Adrenal gland (tissue), 9 donors: ENCODE measurements at regions not wholly inside any gene's neighbourhood (a gene's known extent, or its start where the extent isn't known, plus 50 kb on each side); places are given as distances from the start of the nearest gene placed in this dataset.

Source experiments
- DNase-seq, 7 donors: peaks; one replicate each; pipeline ENCODE4 v3.0.0-alpha.2; 2019 to 2020
- H3K27ac ChIP-seq, 5 donors: fragments of 200-600 bp; sonication (generic) in 4 of 5; 1 replicate in 3 of 5; 2 replicates in 2 of 5; pipeline versions ENCODE4 v1.5.1 to v1.8.0; 2016 to 2020; ENCODE audit warnings: mild to moderate bottlenecking in 1 of 5
- H3K27me3 ChIP-seq: fragments of 200-600 bp; 2 replicates; pipeline ENCODE4 v1.8.0; 2021
- H3K36me3 ChIP-seq, 2 donors: fragments of 200-600 bp; replicated peaks in 1 of 2; 1 replicate in 1 of 2; 2 replicates in 1 of 2; pipeline versions ENCODE4 v1.5.1 to v1.8.0; 2018 to 2022
- H3K4me1 ChIP-seq, 2 donors: fragments of 200-600 bp; replicated peaks in 1 of 2; 1 replicate in 1 of 2; 2 replicates in 1 of 2; pipeline versions ENCODE4 v1.5.1 to v1.8.0; 2018 to 2021
- H3K4me3 ChIP-seq, 4 donors: fragments of 200-600 bp; sonication (generic) in 3 of 4; one replicate each; pipeline ENCODE4 v1.5.1; 2016 to 2018
- H3K9me3 ChIP-seq, 3 donors: fragments of 200-600 bp; sonication (generic) in 1 of 3; replicated peaks in 1 of 3; 1 replicate in 2 of 3; 2 replicates in 1 of 3; pipeline versions ENCODE4 v1.5.1 to v1.8.0; 2016 to 2021
- POLR2A ChIP-seq, 2 donors: fragments of 450-650 bp; IDR thresholded peaks; one replicate each; pipeline ENCODE4 v1.6.1; 2017; ENCODE audit warnings: antibody characterized with exemption in 2 of 2, mild to moderate bottlenecking in 2 of 2, moderate library complexity in 1 of 2
- WGBS, 4 donors: extraction: QIAGEN DNeasy Blood & Tissue Kit in 2 of 4; methylation state at CpG; one replicate each; pipeline versions ENCODE4 v1.1.5 to v1.1.7; 2013 to 2017; 5-methylcytosine and 5-hydroxymethylcytosine counted together
- intact Hi-C, 2 donors: fragments of 100-400 bp; cut with DNase I; formaldehyde crosslinking; loops; one replicate each; pipeline versions ENCODE4 v1.14.1 to v1.15.0; 2022 to 2023
- TF ChIP-seq, protein P1 (sequence below), 6 experiments: fragments of 450-650 bp in 4 of 6; fragments of 200-600 bp in 2 of 6; sonication (generic) in 1 of 6; IDR thresholded peaks; 1 replicate in 5 of 6; 2 replicates in 1 of 6; pipeline versions ENCODE4 v1.5.1 to v1.8.0; 2016 to 2021; ENCODE audit warnings: antibody characterized with exemption in 6 of 6, mild to moderate bottlenecking in 2 of 6, moderate library complexity in 1 of 6
- donor health status: healthy with polysubstance abuse.
- donor health status: Bipolar disorder and iron deficiency.
- donor health status: DM: yes; HTN: yes; CAD: no.
- donor health status: DM: no; HTN: no; CAD: no.
- donor health status: DM: no; HTN: no; CAD: no.

DNA sequence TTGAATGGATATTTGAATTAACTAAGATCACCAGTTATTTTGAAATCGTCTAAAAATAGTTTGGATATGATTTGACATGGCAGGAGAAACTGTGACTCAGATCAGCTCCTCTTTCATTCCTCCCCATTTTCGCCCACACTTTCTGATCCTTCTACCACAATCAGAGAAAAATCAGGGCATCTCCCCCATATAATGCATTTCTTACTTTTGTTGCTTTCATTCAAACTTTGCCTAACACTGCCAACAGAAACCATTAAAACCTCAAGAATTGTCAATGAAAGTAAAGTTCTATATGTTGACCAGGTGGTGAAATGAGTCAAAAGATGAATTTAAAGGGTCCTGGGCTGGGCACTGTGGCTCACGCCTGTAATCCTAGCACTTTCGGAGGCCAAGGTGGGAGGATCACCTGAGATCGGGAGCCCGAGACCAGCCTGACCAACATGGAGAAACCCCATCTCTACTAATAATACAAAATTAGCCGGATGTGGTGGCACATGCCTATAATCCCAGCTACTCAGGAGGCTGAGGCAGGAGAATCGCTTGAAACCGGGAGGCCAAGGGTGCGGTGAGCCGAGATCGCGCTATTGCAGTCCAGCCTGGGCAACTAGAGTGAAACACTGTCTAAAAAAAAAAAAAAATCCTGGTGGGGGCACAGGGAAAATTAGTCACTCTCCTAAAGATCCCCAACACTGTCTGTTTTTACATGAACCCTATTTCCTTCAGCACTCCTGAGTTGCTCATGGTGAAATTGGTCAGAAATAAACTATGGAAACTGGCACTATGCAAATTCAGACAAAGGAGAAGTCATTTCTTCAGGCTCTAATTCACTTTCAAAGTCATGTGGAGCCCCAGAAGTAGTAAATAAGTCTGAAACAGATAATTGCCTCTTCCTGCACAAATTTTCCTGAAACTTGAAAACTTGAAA lies 122.8 kb upstream of the NOCT start:
- DNase-seq, result no peak
- Histone ChIP-seq H3K36me3 (no peaks in the 10 kb centered on the region), H3K4me1 (no peaks in the 10 kb centered on the region), H3K9me3 (no peaks in the 10 kb centered on the region), H3K27me3 (no peaks in the 10 kb centered on the region), H3K27ac (no peak overlapping the region), H3K4me3 (no peak overlapping the region)
- intact Hi-C loops, result no loop called here
- TF ChIP-seq POLR2A (IDR thresholded peaks at IDR 0.05), result no peak
- TF ChIP-seq, protein P1, sequence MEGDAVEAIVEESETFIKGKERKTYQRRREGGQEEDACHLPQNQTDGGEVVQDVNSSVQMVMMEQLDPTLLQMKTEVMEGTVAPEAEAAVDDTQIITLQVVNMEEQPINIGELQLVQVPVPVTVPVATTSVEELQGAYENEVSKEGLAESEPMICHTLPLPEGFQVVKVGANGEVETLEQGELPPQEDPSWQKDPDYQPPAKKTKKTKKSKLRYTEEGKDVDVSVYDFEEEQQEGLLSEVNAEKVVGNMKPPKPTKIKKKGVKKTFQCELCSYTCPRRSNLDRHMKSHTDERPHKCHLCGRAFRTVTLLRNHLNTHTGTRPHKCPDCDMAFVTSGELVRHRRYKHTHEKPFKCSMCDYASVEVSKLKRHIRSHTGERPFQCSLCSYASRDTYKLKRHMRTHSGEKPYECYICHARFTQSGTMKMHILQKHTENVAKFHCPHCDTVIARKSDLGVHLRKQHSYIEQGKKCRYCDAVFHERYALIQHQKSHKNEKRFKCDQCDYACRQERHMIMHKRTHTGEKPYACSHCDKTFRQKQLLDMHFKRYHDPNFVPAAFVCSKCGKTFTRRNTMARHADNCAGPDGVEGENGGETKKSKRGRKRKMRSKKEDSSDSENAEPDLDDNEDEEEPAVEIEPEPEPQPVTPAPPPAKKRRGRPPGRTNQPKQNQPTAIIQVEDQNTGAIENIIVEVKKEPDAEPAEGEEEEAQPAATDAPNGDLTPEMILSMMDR (IDR thresholded peaks at IDR 0.05), result no peak
- 86 to 93% (median 91%) methylated on average over 13 of the region's 13 CpGs for WGBS, 4 donors

DNA sequence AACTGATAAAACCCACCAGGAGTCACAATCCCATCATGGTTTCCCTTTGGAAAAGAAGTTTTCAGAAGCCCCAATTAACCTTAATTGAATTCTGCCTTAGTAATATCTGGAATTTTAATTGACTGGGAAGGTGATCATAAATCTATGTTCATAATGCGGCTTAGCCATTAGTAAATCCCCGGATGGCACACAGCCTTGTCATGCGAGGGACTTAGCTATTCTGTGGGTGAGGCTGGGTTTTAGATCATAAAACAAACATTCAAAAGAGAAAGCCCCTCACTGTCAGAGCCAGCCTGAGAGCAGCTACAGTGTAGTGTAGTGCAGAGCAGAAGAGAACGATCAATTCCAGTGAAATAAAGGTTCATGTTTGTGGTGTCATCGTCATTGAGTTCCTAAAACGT lies 124.0 kb upstream of the NOCT start:
- no peak for DNase-seq
- no peak overlapping the region for H3K4me3 ChIP-seq
- no peaks in the 10 kb centered on the region for H3K27me3 ChIP-seq
- WGBS, 4 donors, result 65 to 68% (median 66%) methylated on average over 6 of the region's 6 CpGs
- H3K4me1 ChIP-seq, result no peaks in the 10 kb centered on the region
- TF ChIP-seq POLR2A (IDR thresholded peaks at IDR 0.05), result no peak
- TF ChIP-seq, protein P1 (IDR thresholded peaks at IDR 0.05), result no peak
- H3K27ac ChIP-seq, result no peak overlapping the region
- intact Hi-C loops, result no loop called here
- H3K36me3 ChIP-seq, result no peaks in the 10 kb centered on the region
- H3K9me3 ChIP-seq, result no peaks in the 10 kb centered on the region

DNA sequence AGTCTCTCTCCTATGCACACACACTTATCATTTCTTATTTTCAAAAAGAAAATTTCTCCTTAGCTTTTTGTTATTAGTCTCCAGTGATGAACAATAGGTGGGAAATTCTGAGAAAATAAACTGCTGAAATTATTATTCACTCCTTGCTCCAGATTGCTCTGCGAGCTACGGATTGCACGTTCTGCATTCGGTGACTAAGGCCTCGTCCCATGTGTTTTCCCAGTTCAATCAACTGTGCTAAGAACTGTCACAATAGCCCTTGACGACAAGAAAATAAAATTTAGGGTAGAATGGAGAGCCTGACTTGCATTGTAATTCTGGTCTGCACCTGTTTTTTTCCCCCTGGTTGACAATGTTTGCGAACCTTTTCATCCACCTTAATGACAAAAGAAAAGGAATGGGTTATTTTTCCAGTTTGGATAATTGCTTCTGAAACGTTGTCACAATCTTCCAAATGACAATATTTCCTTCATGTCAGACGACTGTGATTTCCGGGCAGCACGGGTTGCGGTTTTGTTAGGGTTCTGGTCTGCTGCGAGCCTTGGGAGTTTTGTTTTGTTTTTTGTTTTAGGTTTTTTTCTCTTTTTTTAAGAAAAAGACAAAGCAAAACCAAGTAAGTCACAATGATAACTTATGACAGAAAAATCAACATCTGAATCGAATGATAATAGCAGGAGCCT lies 124.5 kb upstream of the NOCT start:
- Histone ChIP-seq H3K9me3 (no peaks in the 10 kb centered on the region), H3K36me3 (no peaks in the 10 kb centered on the region), H3K4me3 (no peak overlapping the region), H3K27me3 (no peaks in the 10 kb centered on the region), H3K27ac (no peak overlapping the region), H3K4me1 (no peaks in the 10 kb centered on the region)
- TF ChIP-seq, protein P1 (IDR thresholded peaks at IDR 0.05), result no peak
- TF ChIP-seq POLR2A (IDR thresholded peaks at IDR 0.05), result no peak
- WGBS, 4 donors, result 62 to 71% (median 65%) methylated on average over 14 of the region's 14 CpGs
- no peak for DNase-seq
- intact Hi-C loops, result no loop called here

DNA sequence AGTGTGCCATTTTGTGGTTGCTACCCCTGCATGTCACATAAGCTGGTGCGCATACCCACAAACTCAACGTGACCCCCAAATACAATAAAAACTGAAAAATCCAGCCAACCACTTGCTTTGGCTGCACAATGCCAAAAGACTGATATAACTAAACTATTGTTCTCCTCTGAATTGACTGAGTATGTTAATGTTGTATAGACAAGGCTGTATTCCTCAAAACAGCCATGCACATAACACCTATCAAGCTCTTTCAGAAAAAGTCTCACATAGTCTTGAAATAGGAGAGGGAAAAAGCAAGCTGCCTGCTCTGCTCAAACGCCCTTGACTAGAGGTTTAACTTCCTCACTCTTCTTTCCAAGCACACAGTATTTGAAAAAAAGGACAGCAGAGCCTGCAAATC lies 126.4 kb upstream of the NOCT start:
- intact Hi-C loops, result no loop called here
- no peak overlapping the region for H3K4me3 ChIP-seq
- TF ChIP-seq POLR2A (IDR thresholded peaks at IDR 0.05), result no peak
- TF ChIP-seq, protein P1 (IDR thresholded peaks at IDR 0.05), result no peak
- H3K27me3 ChIP-seq, result no peaks in the 10 kb centered on the region
- H3K4me1 ChIP-seq, result no peaks in the 10 kb centered on the region
- DNase-seq, result no peak
- H3K27ac ChIP-seq, result no peak overlapping the region
- H3K9me3 ChIP-seq, result no peaks in the 10 kb centered on the region
- no peaks in the 10 kb centered on the region for H3K36me3 ChIP-seq
- 76 to 88% (median 84%) methylated on average over 3 of the region's 3 CpGs for WGBS, 4 donors
